RWPE2 (cell line): ENCODE measurements at regions not wholly inside any gene's neighbourhood (a gene's known extent, or its start where the extent isn't known, plus 50 kb on each side); places are given as distances from the start of the nearest gene placed in this dataset.

Experiments
- ATAC-seq: fragments of 200-7000 bp; cut with Tn5 transposase; 3 replicates; pipeline ENCODE4 v1.9.1; 2021; ENCODE audit warnings: low read depth
- DNase-seq: peaks from one replicate; pipeline ENCODE4 v3.0.0-alpha.2; 2020; ENCODE audit warnings: low spot score
- H3K27ac ChIP-seq: fragments of 450-650 bp; 2 replicates; pipeline ENCODE4 v1.5.1; 2017; ENCODE audit warnings: mild to moderate bottlenecking; ENCODE audit not compliant: poor library complexity, severe bottlenecking
- H3K27me3 ChIP-seq: fragments of 250-450 bp; sonication (Bioruptor Pico); 2 replicates; pipeline ENCODE4 v1.5.1; 2021; ENCODE audit warnings: mild to moderate bottlenecking, moderate library complexity; ENCODE audit not compliant: insufficient read depth, poor library complexity, severe bottlenecking
- H3K36me3 ChIP-seq: fragments of 250-450 bp; sonication (Bioruptor Pico); 2 replicates; pipeline ENCODE4 v1.5.1; 2020; ENCODE audit warnings: low read depth, mild to moderate bottlenecking, moderate library complexity
- H3K4me1 ChIP-seq: fragments of 250-450 bp; sonication (Bioruptor Pico); 2 replicates; pipeline ENCODE4 v1.5.1; 2021; ENCODE audit warnings: mild to moderate bottlenecking, moderate library complexity; ENCODE audit not compliant: insufficient read depth, poor library complexity, severe bottlenecking
- H3K4me3 ChIP-seq: fragments of 250-450 bp; sonication (Bioruptor Pico); 2 replicates; pipeline ENCODE4 v1.5.1; 2021; ENCODE audit warnings: mild to moderate bottlenecking, moderate library complexity; ENCODE audit not compliant: severe bottlenecking
- H3K9me3 ChIP-seq: fragments of 250-450 bp; sonication (Bioruptor Pico); 2 replicates; pipeline ENCODE4 v1.5.1; 2021; ENCODE audit warnings: mild to moderate bottlenecking, moderate library complexity; ENCODE audit not compliant: severe bottlenecking
- TF ChIP-seq, protein P1 (sequence below): fragments of 450-650 bp; IDR thresholded peaks from one replicate; pipeline ENCODE4 v1.5.1; 2017; ENCODE audit warnings: mild to moderate bottlenecking, moderate library complexity; ENCODE audit not compliant: poor library complexity, severe bottlenecking

GRCh38 chr2:151137526-151137925 lies 124.1 kb downstream of the RBM43 start:
- Histone ChIP-seq H3K4me3 (no peak overlapping the region), H3K36me3 (no peaks in the 10 kb centered on the region), H3K4me1 (no peaks in the 10 kb centered on the region), H3K9me3 (no peaks in the 10 kb centered on the region), H3K27ac (no peak overlapping the region), H3K27me3 (no peaks in the 10 kb centered on the region)
- ATAC-seq, result no peak
- DNase-seq, result no peak
- TF ChIP-seq, protein P1, sequence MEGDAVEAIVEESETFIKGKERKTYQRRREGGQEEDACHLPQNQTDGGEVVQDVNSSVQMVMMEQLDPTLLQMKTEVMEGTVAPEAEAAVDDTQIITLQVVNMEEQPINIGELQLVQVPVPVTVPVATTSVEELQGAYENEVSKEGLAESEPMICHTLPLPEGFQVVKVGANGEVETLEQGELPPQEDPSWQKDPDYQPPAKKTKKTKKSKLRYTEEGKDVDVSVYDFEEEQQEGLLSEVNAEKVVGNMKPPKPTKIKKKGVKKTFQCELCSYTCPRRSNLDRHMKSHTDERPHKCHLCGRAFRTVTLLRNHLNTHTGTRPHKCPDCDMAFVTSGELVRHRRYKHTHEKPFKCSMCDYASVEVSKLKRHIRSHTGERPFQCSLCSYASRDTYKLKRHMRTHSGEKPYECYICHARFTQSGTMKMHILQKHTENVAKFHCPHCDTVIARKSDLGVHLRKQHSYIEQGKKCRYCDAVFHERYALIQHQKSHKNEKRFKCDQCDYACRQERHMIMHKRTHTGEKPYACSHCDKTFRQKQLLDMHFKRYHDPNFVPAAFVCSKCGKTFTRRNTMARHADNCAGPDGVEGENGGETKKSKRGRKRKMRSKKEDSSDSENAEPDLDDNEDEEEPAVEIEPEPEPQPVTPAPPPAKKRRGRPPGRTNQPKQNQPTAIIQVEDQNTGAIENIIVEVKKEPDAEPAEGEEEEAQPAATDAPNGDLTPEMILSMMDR, result no peak

DNA sequence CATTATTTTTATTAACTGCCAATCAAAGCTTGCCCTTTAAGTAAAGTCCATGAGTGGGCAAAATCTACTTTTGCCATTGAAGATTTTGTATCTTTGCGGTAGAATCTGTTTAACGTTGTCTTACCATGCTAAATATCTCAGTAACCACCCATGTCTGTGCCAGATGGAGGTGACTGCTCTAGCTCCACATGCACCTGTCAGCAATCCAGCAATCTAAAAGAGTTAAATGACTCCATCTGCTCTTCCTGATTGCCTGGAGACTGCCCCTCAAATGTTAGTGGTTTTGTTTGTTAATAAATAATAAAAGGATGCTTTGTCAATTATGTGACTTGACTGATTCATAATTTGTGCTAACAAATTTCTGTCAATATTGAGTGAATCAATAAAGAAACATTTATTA lies 141.7 kb downstream of the RBM43 start:
- no peaks in the 10 kb centered on the region for H3K36me3 ChIP-seq
- H3K9me3 ChIP-seq, result peaks cover 6% of the 10 kb centered on the region
- H3K27me3 ChIP-seq, result no peaks in the 10 kb centered on the region
- no peak overlapping the region for H3K27ac ChIP-seq
- ATAC-seq (no peak), DNase-seq (no peak)
- TF ChIP-seq, protein P1, result no peak
- H3K4me3 ChIP-seq, result no peak overlapping the region
- H3K4me1 ChIP-seq, result no peaks in the 10 kb centered on the region

DNA sequence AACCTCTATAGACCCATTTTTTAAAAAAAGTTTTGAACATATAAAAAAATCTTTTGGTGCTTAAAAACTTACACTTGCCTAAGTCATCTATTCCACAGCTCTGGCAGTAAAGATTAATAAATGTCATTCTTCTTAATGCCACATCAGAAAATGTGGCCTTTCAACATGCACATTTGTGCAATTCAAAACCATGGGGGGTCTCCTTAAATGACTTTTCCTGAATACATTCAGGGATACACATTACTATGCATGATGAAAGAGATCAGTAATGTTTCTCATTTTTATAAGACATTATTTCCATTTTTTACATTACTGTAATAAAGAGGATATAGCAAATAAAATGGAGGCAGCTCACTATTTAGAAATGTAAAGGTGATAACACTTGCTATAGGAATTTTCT lies 142.3 kb downstream of the RBM43 start:
- ATAC-seq (no peak), DNase-seq (no peak)
- Histone ChIP-seq H3K27ac (no peak overlapping the region), H3K9me3 (peaks cover 6% of the 10 kb centered on the region), H3K27me3 (no peaks in the 10 kb centered on the region), H3K36me3 (no peaks in the 10 kb centered on the region), H3K4me1 (no peaks in the 10 kb centered on the region), H3K4me3 (no peak overlapping the region)
- TF ChIP-seq, protein P1, result no peak

GRCh38 chr2:151118269-151118668 lies 143.4 kb downstream of the RBM43 start:
- no peaks in the 10 kb centered on the region for H3K36me3 ChIP-seq
- peaks cover 6% of the 10 kb centered on the region for H3K9me3 ChIP-seq
- no peak overlapping the region for H3K27ac ChIP-seq
- TF ChIP-seq, protein P1, result no peak
- H3K4me3 ChIP-seq, result no peak overlapping the region
- DNase-seq (no peak), ATAC-seq (no peak)
- no peaks in the 10 kb centered on the region for H3K4me1 ChIP-seq
- no peaks in the 10 kb centered on the region for H3K27me3 ChIP-seq

DNA sequence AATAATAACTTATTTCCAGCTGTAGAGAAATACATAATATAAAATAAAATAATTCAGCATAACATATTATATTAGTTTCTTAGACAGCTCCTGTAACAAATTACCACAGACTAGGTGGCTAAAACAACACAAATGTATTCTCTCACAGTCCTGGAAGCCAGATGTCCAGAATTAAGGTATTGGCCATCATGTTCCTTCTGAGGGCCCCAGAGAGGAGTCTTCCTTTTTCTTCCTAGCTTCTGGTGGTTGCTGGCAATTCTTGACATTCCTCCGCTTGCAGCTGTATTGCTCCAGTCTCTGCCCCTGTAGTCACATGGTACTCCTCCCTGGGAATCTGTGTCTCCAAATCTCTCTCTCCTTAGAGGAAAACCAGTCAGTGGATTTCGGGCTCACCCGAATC lies 146.8 kb downstream of the RBM43 start:
- no peak overlapping the region for H3K27ac ChIP-seq
- ATAC-seq, result no peak

More for the DNA sequence above, 146.8 kb downstream of the RBM43 start:
- H3K36me3 ChIP-seq, result no peaks in the 10 kb centered on the region
- H3K4me3 ChIP-seq, result no peak overlapping the region
- no peaks in the 10 kb centered on the region for H3K4me1 ChIP-seq
- TF ChIP-seq, protein P1, result no peak
- no peak for DNase-seq
- H3K9me3 ChIP-seq, result peaks cover 6% of the 10 kb centered on the region
- H3K27me3 ChIP-seq, result no peaks in the 10 kb centered on the region
